IPS-18c (cell line): ENCODE measurements at regions not wholly inside any gene's neighbourhood (a gene's known extent, or its start where the extent isn't known, plus 50 kb on each side); places are given as distances from the start of the nearest gene placed in this dataset.
"Not testable (repeated sequence)": the region's sequence is repeated elsewhere in the genome, so short reads cannot be mapped to it uniquely, and the experiment has no call there.

Experiments
- H3K4me3 ChIP-seq: 2 replicates; pipeline ENCODE4 v1.7.0; 2013; ENCODE audit warnings: low read depth, mild to moderate bottlenecking, low read length, moderate library complexity; ENCODE audit not compliant: insufficient read depth
- H3K9me3 ChIP-seq: one replicate; pipeline ENCODE4 v1.6.1; 2013; ENCODE audit warnings: mild to moderate bottlenecking, low read length, moderate library complexity; ENCODE audit not compliant: control insufficient read depth, insufficient read depth

DNA sequence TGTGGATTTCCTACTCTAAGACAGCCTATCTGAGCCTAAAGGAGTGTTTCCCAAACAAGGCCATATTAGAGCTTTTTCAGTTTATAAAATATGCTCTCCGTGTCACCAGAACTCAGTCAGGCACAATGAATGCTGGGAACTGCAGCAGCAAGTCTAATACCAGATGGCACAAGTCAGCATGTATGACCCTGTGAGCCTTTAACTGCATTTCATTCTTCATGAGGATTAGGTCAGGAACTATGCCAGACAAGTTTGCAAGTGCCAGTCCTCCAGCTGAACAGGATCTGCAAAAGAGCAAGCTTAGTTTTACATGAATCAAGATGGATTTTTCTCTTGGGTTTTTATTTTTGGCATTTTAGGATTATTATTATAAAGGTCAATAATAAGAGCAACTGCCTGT lies 66.7 kb upstream of the SAMD5 start:
- H3K4me3 ChIP-seq: no peak overlapping the region
- H3K9me3 ChIP-seq: no peaks in the 10 kb centered on the region

DNA sequence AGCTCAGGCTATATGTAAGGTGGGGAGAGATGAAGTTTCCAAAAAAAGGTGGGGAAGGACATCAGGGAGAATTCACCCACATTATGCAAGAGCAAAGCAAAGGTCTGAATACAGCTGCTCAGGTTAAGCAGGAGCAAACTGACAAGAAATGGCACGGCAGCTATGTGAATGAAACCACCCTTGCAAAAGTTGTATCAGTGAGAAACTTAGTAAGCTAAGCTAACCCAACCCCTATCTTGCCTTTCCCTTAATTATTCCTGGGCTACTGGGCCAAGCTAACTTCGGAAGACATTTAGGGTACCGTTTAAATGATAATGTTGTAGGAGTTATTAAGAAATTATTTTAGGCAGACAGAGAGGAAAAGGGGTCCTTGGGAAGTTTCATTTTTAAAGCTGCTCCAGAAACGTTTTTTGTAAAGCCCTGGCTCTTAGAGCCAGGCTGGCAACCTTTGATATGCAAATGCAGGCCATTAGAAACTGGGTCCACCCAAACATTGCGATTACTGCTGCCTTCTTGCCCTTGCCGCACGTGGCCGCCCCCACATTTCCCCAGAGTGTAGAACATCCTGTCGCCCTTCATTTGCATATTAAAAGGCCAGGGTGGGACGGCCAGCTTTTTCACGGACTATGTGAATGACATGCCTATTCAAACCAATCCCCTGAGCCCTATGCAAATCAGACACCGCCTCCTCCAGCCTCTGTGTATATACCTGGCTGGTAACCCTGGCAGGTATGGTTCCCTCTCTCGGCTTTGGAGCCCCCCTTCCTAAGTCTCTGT lies 60.5 kb upstream of the SAMD5 start:
- H3K4me3 ChIP-seq: 0 out of 2 replicates have a peak overlapping the region, but pooled peaks have one; percentile 2
- H3K9me3 ChIP-seq: no peaks in the 10 kb centered on the region

DNA sequence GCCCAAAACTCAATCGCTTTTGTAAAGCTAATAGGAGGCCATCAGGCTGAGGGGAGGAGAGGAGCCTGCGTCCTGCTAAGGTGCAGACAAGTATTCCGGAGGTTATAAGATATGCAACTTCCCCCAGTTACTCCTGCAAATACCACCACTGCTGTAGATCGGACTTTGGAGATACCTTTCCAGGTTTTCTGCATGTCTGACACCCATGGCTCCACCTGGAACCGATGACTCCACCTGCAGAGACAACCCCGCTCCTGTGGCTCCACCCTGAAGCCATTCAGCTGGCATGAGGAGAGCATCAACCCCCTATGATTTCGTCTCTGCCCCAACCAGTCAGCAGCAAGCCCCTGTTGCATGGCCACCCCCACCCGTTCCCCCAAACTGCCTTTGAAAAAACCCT lies 59.7 kb upstream of the SAMD5 start:
- no peak overlapping the region for H3K4me3 ChIP-seq
- H3K9me3 ChIP-seq: no peaks in the 10 kb centered on the region

GRCh38 chr6:147449405-147450161 lies 58.9 kb upstream of the SAMD5 start:
- Histone ChIP-seq H3K9me3 (no peaks in the 10 kb centered on the region), H3K4me3 (no peak overlapping the region)

GRCh38 chr6:147453361-147453760 lies 55.1 kb upstream of the SAMD5 start:
- Histone ChIP-seq H3K4me3 (no peak overlapping the region), H3K9me3 (no peaks in the 10 kb centered on the region)

GRCh38 chr6:147454862-147455261 lies 53.6 kb upstream of the SAMD5 start:
- H3K4me3 ChIP-seq, H3K9me3 ChIP-seq: not testable (repeated sequence)
